HL-60 (cell line): ENCODE measurements at regions not wholly inside any gene's neighbourhood (a gene's known extent, or its start where the extent isn't known, plus 50 kb on each side); places are given as distances from the start of the nearest gene placed in this dataset.
A peak's percentile ranks its signal among the peaks of the same experiment; 100 is the strongest.

ENCODE experiments used
- DNase-seq, 2 experiments: peaks; one replicate each; pipeline ENCODE4 v3.0.0-alpha.2; 2010 to 2020; ENCODE audit warnings: low read depth in 1 of 2, low spot score in 1 of 2
- H3K27ac ChIP-seq: fragments of 250-450 bp; sonication (Bioruptor Pico); replicated peaks from 2 replicates; pipeline ENCODE4 v1.5.1; 2020; ENCODE audit warnings: mild to moderate bottlenecking, moderate library complexity
- H3K27me3 ChIP-seq: fragments of 250-450 bp; sonication (Bioruptor Pico); 2 replicates; pipeline ENCODE4 v1.5.1; 2021; ENCODE audit warnings: mild to moderate bottlenecking, moderate library complexity; ENCODE audit not compliant: insufficient read depth, poor library complexity, severe bottlenecking
- H3K4me3 ChIP-seq: replicated peaks from 2 replicates; pipeline ENCODE4 v1.5.1; 2011; ENCODE audit warnings: mild to moderate bottlenecking, control low read depth, low read length; ENCODE audit not compliant: insufficient read depth
- CTCF ChIP-seq: IDR thresholded peaks from one replicate; pipeline ENCODE4 v1.5.1; 2011; ENCODE audit warnings: low read length, control low read depth, inconsistent platforms; ENCODE audit not compliant: insufficient read depth
- GABPA ChIP-seq: IDR thresholded peaks from 2 replicates; pipeline ENCODE4 v1.6.1; 2012; ENCODE audit warnings: low read depth
- POLR2AphosphoS5 ChIP-seq: IDR thresholded peaks from 2 replicates; pipeline ENCODE4 v1.6.1; 2012; ENCODE audit warnings: low read depth
- REST ChIP-seq: IDR thresholded peaks from 2 replicates; pipeline ENCODE4 v1.6.1; 2012; ENCODE audit warnings: low read depth; ENCODE audit not compliant: insufficient replicate concordance
- SPI1 ChIP-seq: IDR thresholded peaks from 2 replicates; pipeline ENCODE4 v1.6.1; 2012; ENCODE audit warnings: low read depth, mild to moderate bottlenecking, borderline replicate concordance

DNA sequence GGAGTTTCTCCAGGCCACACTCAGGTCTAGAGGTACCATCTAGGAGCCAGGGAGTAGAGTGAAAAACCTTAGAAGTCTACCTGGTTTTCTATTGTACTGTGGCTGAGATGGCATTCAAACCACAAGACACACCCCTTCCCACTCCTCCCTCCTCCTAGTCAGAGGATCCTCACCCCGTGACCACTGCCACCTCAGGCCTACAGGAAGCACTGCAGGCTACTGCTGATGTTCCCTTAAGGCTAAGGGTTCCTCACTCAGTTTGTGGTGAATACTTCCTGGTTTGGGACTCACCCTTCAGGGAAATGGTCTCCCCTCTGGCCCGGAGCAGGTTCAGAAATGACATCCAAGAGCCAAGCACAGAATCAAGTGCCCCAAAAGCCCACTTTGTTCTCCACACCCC lies 1293.9 kb downstream of the JRKL start:
- peak; percentile 20 to 68 for DNase-seq

DNA sequence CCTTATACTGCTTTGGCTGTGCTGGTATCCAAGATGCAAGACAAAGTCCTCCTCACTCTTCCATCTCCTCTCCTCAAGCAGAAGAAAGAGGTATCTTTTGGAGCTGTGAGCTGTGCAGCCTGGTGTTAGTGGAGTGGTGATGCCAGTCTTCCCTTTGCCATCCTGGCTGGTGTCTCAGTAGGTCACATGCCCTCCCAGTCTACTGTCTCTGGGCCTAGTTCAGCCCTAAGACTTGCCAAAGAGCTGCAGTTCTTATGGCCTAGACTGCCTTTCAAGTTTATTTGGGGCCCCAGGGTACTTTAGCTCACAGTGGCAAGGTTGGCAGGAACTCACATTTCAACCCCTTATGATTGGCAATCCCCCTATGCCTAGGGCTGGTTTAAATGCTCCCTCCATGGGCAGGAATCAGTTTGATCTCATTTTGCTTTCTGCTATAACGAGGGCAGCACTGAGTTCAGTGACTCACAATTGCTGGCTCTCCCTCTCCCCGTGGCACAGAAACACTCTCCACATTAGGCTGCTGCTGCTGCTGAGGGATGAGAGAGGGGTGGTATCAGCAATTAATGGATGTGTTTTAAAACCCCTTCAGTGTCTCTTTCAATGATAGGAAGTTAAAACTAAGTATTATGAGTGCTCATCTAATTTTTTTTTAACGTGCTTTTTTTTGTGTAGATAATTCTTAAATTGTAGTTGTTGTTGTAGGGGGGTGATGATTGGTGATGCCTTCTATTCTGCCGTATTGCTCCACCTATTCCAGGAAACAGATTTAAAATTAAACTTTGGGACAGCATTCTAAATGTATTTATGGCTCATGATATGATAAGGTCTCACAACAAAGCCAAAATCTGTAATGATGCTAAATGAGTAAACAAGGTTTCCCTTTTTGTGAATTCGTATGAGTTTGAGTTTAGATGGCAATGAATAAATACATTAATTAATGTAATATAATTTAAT lies 1295.0 kb downstream of the JRKL start:
- no peaks in the 10 kb centered on the region for H3K27me3 ChIP-seq
- H3K4me3 ChIP-seq: no peak overlapping the region
- TF ChIP-seq REST (no peak), POLR2AphosphoS5 (no peak), GABPA (no peak), CTCF (no peak), SPI1 (no peak)
- DNase-seq: no peak
- no peak overlapping the region for H3K27ac ChIP-seq

More for the DNA sequence above, 1293.9 kb downstream of the JRKL start:
- H3K27ac ChIP-seq: no peak overlapping the region
- no peaks in the 10 kb centered on the region for H3K27me3 ChIP-seq
- H3K4me3 ChIP-seq: no peak overlapping the region
- TF ChIP-seq SPI1 (no peak; the same call in 1 of the 2 replicates), CTCF (no peak), REST (no peak), GABPA (no peak), POLR2AphosphoS5 (no peak)

- Histone ChIP-seq H3K27ac (no peak overlapping the region), H3K4me3 (no peak overlapping the region), H3K27me3 (no peaks in the 10 kb centered on the region)
- DNase-seq: no peak
- TF ChIP-seq CTCF (no peak), SPI1 (no peak), POLR2AphosphoS5 (no peak), GABPA (no peak), REST (no peak)
Measured at GRCh38 chr11:97685695-97686094, 1295.9 kb downstream of the JRKL start.
